Astrocyte (in vitro differentiated cells and primary cell): ENCODE measurements at regions not wholly inside any gene's neighbourhood (a gene's known extent, or its start where the extent isn't known, plus 50 kb on each side); places are given as distances from the start of the nearest gene placed in this dataset.

Experiments
- EZH2 ChIP-seq: IDR thresholded peaks from 2 replicates; pipeline ENCODE4 v1.6.1; 2012; ENCODE audit warnings: mild to moderate bottlenecking, low read length, inconsistent platforms; ENCODE audit not compliant: insufficient read depth
- TF ChIP-seq, protein P1 (sequence below): IDR thresholded peaks from 2 replicates; pipeline ENCODE4 v1.5.1; 2011; ENCODE audit warnings: low read depth, mild to moderate bottlenecking, inconsistent platforms, low read length, moderate library complexity; ENCODE audit not compliant: insufficient read depth

DNA sequence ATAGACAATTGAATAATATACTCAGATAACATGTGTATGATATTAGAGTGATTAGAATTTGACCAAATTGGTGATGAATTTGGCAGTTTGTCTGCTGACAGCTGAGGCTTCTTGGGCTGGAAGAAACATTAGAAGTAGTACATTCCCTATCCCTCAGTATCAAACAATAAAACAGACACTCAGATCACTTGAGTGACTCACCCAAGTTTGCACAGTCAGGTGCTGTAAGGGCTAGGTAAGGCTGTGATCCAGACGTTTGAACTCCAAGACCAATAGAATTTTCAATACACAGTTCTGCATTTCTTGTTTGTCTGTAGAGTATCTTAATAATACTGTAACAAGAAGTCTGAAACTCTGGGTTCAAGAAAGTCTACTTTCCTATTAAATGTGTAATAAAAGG lies 223.5 kb downstream of the POSTN start:
- TF ChIP-seq, protein P1, sequence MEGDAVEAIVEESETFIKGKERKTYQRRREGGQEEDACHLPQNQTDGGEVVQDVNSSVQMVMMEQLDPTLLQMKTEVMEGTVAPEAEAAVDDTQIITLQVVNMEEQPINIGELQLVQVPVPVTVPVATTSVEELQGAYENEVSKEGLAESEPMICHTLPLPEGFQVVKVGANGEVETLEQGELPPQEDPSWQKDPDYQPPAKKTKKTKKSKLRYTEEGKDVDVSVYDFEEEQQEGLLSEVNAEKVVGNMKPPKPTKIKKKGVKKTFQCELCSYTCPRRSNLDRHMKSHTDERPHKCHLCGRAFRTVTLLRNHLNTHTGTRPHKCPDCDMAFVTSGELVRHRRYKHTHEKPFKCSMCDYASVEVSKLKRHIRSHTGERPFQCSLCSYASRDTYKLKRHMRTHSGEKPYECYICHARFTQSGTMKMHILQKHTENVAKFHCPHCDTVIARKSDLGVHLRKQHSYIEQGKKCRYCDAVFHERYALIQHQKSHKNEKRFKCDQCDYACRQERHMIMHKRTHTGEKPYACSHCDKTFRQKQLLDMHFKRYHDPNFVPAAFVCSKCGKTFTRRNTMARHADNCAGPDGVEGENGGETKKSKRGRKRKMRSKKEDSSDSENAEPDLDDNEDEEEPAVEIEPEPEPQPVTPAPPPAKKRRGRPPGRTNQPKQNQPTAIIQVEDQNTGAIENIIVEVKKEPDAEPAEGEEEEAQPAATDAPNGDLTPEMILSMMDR: no peak
- TF ChIP-seq EZH2: no peak
